C1 segment of cervical spinal cord (tissue), 14 donors: ENCODE measurements at regions not wholly inside any gene's neighbourhood (a gene's known extent, or its start where the extent isn't known, plus 50 kb on each side); places are given as distances from the start of the nearest gene placed in this dataset.
A peak's percentile ranks its signal among the peaks of the same experiment; 100 is the strongest.

ENCODE experiments used
- DNase-seq, 14 donors: peaks; one replicate each; lab custom pipeline; 2025; lab: John Stamatoyannopoulos, UW

- no peak for DNase-seq
Observed at GRCh38 chr2:5953525-5953924, 261.3 kb downstream of the SOX11 start.

GRCh38 chr2:5954509-5954908 lies 262.3 kb downstream of the SOX11 start:
- no peak for DNase-seq

DNA sequence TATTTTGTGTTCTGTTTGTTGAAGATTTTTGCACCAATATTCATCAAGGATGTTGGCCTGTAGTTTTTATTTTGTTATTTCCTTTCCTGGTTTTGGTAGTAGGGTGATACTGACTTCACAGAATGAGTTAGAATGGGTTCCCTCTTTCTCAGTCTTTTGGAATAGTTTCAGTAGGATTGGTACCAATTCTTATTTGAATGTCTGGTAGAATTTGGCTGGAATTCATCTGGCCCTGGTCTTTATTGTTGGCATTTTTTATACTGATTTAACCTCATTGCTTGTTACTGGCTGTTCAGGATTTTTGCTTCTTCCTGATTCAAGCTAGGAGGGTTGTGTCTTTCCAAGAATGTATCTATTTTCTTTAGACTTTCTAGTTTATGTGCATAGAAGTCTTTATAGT lies 263.7 kb downstream of the SOX11 start:
- DNase-seq: no peak

- DNase-seq: no peak
Observed at GRCh38 chr2:5959836-5960820, 267.9 kb downstream of the SOX11 start.

DNA sequence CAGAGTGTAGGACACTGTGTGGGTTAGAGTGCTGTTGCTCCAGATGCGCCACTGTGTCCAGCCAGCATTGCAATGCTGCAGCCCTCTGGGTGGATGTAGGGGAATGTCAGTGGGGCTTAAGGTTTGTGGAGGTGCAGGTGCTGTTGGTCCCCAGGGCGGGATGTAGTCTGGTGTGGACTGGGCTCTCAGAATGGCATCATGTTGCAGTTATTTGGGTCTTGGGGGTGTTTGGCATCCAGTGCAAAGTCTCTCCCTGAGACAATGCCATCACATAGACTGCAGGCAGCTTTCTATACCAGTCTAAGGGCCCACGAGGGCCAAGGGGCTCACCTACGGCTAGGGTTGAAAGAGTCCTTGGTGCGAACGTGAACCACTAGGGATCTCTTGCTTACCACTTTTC lies 275.3 kb downstream of the SOX11 start:
- DNase-seq: no peak

DNA sequence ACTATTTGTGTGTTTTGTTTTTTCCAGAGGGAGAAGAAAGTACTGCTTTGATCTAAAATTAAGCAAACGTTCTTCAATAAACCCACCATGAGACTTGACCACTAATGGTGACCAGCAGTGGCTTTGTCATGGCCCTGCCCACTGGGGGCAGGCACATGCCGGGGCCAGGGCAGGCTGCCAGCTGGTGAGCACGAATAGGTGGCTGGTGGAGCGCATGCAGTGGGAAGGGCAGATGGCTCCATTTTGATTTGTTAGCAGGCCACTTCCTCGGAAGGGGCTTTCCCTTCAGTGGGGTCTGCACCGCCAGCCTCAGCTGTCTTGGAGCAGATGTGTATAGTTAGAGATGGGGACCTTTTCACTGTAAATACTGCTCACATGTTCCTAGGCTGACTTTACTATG lies 277.1 kb downstream of the SOX11 start:
- no peak for DNase-seq

GRCh38 chr2:5970347-5970746 lies 278.2 kb downstream of the SOX11 start:
- no peak for DNase-seq

DNA sequence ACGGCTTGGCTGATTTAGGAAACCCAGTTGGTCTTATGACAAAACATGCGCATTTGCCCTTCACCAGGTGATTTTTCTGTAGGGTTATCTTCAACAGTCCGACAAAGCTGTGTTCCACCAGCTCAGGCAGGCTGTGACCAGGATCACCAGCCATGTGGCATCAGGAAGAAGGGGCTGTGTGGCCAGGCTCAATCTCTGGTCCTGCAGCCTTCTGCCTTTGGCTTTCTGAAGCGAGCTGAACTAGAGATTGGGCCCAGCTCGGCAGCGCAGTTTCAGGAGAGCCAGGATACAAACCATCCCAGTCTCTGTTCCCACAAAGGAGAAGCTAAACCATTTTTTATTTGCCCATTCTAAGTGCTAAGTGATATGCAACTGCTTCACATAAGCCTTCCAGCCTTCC lies 282.3 kb downstream of the SOX11 start:
- no peak for DNase-seq

- DNase-seq: no peak
Observed at GRCh38 chr2:5975401-5975800, 283.2 kb downstream of the SOX11 start.

DNA sequence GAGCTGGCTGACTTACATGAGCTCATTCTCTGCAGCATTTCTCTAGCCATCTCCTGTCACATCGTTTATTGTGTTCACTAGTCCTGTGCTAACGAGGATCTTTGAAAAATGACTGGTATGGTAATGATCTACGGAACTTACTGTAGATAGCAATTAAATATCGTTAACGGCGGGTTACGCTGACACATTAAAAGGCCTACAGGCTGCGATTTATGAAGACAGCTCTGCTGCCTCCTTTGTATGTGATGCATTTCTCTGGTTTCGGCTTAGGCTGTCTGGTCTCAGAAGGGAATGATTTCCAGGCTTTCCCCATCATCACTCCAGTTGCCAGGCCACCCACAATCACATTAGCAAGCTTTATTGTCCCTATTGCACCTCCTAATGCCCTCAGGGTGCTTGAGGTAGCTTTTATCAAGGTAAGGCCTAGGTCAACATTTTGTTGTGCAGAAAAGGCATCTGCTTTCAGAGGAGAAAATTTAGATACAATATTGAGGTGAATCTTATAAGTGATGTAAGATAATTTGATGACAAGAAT lies 284.4 kb downstream of the SOX11 start:
- no peak for DNase-seq

GRCh38 chr2:5977477-5977876 lies 285.3 kb downstream of the SOX11 start:
- no peak for DNase-seq

GRCh38 chr2:5978131-5978751 lies 286.1 kb downstream of the SOX11 start:
- DNase-seq: no peak

GRCh38 chr2:5980450-5981190 lies 288.4 kb downstream of the SOX11 start:
- peak in 1 of 14 donors; percentile 17 for DNase-seq

DNA sequence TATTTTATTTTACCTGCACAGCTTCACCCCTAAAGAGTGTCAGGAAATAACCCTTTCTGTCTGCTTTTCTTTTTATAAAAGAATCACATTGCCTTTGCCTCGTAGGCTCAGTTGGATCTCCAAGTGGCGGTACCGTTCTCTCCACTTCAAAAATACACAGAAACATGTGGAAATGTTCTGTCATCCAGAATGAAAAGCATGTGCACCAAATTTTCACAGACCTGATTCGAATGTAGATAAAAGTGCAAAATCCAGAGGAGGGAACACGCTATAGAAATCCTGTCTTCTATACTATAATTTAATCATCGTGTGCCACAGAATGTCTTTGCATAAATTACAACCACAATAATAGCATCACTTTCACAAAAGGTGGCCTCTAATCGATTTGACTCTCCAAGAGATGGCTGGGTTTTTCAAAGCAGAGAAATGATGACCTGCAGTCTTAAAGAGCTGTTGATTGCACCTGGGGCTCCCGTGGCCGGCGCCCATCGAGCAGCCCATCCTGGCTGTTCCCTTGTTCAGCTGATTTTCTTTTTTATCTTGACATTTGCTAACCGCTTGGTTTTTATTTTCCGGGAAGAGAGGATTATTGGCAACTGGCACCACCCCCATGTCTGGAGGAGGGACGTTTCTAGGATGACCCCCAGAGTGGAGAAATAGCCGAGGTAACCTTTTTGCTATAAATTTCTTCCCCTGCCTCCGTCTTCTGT lies 290.2 kb downstream of the SOX11 start:
- DNase-seq: no peak

GRCh38 chr2:5982903-5983265 lies 290.7 kb downstream of the SOX11 start:
- no peak for DNase-seq

GRCh38 chr2:5983511-5984272 lies 291.5 kb downstream of the SOX11 start:
- DNase-seq: no peak

- DNase-seq: no peak
Observed at GRCh38 chr2:5984273-5984655, 292.1 kb downstream of the SOX11 start.

DNA sequence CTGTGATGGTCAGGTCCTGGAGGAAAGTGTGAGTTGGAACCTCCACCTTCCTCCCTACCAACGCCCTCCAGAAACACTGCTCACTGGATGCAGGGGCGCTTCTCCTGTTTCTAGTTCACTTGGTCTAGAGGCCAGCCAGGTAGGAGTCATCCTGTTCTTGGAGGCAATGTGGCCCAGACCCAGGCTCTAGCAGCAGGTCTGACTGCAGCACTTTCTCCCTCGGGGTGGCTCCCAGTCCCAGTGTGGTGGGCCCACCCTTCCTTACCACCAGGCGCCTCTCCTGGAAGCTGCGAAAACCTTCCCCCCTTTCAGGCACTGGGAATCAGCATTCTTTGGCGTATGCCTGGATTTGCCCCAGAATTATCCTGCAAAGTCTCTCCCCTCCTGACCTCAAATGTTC lies 292.8 kb downstream of the SOX11 start:
- DNase-seq: no peak

- no peak for DNase-seq
Observed at GRCh38 chr2:5985536-5986385, 293.6 kb downstream of the SOX11 start.
